ENCODE measurements at regions not wholly inside any gene's neighbourhood (a gene's known extent, or its start where the extent isn't known, plus 50 kb on each side); places are given as distances from the start of the nearest gene placed in this dataset.

GRCh38 chr11:92843455-92843854 lies 126.0 kb upstream of the MTNR1B start:
- in situ Hi-C loops (cut with HindIII; ENCODE audit: low pct_unique_long_range_greater_than_20kb, low sequenced_read_pairs) (no loop called here), intact Hi-C loops (cut with micrococcal nuclease; ENCODE audit: unreplicated experiment) (no loop called here)
- Histone ChIP-seq H3K27me3 (ENCODE audit: control insufficient read depth, insufficient read depth, low read length) (no peaks in the 10 kb centered on the region), H3K36me3 (ENCODE audit: control insufficient read depth, insufficient read depth, low read length) (no peaks in the 10 kb centered on the region), H3K4me1 (ENCODE audit: control insufficient read depth, insufficient read depth, low read length) (no peaks in the 10 kb centered on the region), H3K4me3 (ENCODE audit: low read depth in 2 of 2, low read length in 2 of 2) (no peak overlapping the region), H3K27ac (ENCODE audit: low read length) (no peak overlapping the region), H3K9me3 (ENCODE audit: control insufficient read depth, insufficient read depth, low read depth, low read length) (no peaks in the 10 kb centered on the region)
- TF ChIP-seq SIN3A (IDR thresholded peaks at IDR 0.05; ENCODE audit: borderline replicate concordance, insufficient read depth, low read depth, low read length) (no peak), TCF7L2 (IDR thresholded peaks at IDR 0.05; ENCODE audit: low read depth, low read length) (no peak), CTCF (IDR thresholded peaks at IDR 0.05) (no peak), POLR2AphosphoS5 (IDR thresholded peaks at IDR 0.05; ENCODE audit: low read depth, low read length) (no peak)
- TF ChIP-seq, protein P1, sequence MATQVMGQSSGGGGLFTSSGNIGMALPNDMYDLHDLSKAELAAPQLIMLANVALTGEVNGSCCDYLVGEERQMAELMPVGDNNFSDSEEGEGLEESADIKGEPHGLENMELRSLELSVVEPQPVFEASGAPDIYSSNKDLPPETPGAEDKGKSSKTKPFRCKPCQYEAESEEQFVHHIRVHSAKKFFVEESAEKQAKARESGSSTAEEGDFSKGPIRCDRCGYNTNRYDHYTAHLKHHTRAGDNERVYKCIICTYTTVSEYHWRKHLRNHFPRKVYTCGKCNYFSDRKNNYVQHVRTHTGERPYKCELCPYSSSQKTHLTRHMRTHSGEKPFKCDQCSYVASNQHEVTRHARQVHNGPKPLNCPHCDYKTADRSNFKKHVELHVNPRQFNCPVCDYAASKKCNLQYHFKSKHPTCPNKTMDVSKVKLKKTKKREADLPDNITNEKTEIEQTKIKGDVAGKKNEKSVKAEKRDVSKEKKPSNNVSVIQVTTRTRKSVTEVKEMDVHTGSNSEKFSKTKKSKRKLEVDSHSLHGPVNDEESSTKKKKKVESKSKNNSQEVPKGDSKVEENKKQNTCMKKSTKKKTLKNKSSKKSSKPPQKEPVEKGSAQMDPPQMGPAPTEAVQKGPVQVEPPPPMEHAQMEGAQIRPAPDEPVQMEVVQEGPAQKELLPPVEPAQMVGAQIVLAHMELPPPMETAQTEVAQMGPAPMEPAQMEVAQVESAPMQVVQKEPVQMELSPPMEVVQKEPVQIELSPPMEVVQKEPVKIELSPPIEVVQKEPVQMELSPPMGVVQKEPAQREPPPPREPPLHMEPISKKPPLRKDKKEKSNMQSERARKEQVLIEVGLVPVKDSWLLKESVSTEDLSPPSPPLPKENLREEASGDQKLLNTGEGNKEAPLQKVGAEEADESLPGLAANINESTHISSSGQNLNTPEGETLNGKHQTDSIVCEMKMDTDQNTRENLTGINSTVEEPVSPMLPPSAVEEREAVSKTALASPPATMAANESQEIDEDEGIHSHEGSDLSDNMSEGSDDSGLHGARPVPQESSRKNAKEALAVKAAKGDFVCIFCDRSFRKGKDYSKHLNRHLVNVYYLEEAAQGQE (IDR thresholded peaks at IDR 0.05; ENCODE audit: insufficient read depth in 1 of 2, low read depth in 2 of 2, low read length in 1 of 2) = no peak
- DNase-seq (ENCODE audit: low read depth, low spot score) (no peak), ATAC-seq (no peak)
- ChIA-PET POLR2A (no interaction called here), CTCF (no interaction called here)
- BruUV-seq (replicated peaks) = no TSS peak

- Histone ChIP-seq H3K4me1 (ENCODE audit: control insufficient read depth, insufficient read depth, low read length) (no peaks in the 10 kb centered on the region), H3K27me3 (ENCODE audit: control insufficient read depth, insufficient read depth, low read length) (no peaks in the 10 kb centered on the region), H3K27ac (ENCODE audit: low read length) (no peak overlapping the region), H3K9me3 (ENCODE audit: control insufficient read depth, insufficient read depth, low read depth, low read length) (no peaks in the 10 kb centered on the region), H3K36me3 (ENCODE audit: control insufficient read depth, insufficient read depth, low read length) (no peaks in the 10 kb centered on the region), H3K4me3 (ENCODE audit: low read depth in 2 of 2, low read length in 2 of 2) (no peak overlapping the region)
- intact Hi-C loops (cut with micrococcal nuclease; ENCODE audit: unreplicated experiment) = no loop called here
- no peak for TF ChIP-seq POLR2AphosphoS5 (IDR thresholded peaks at IDR 0.05; ENCODE audit: low read depth, low read length)
- TF ChIP-seq, protein P1 (IDR thresholded peaks at IDR 0.05; ENCODE audit: insufficient read depth in 1 of 2, low read depth in 2 of 2, low read length in 1 of 2) = no peak
- no peak for TF ChIP-seq TCF7L2 (IDR thresholded peaks at IDR 0.05; ENCODE audit: low read depth, low read length)
- no peak for TF ChIP-seq CTCF (IDR thresholded peaks at IDR 0.05)
- in situ Hi-C loops (cut with HindIII; ENCODE audit: low pct_unique_long_range_greater_than_20kb, low sequenced_read_pairs) = no loop called here
- no peak for DNase-seq (ENCODE audit: low read depth, low spot score)
- no peak for ATAC-seq
- ChIA-PET CTCF (no interaction called here), POLR2A (no interaction called here)
- BruUV-seq (replicated peaks) = no TSS peak
These were observed 125.3 kb upstream of the MTNR1B start for GRCh38 chr11:92844197-92844596.

Measured in Panc1 (cell line).